T follicular helper cell (primary cell): ENCODE measurements at regions not wholly inside any gene's neighbourhood (a gene's known extent, or its start where the extent isn't known, plus 50 kb on each side); places are given as distances from the start of the nearest gene placed in this dataset.
"Not testable (repeated sequence)": the region's sequence is repeated elsewhere in the genome, so short reads cannot be mapped to it uniquely, and the experiment has no call there.

Experiments used
- DNase-seq: peaks from one replicate; pipeline ENCODE4 v3.0.0-alpha.2; 2020; ENCODE audit warnings: low read depth

DNA sequence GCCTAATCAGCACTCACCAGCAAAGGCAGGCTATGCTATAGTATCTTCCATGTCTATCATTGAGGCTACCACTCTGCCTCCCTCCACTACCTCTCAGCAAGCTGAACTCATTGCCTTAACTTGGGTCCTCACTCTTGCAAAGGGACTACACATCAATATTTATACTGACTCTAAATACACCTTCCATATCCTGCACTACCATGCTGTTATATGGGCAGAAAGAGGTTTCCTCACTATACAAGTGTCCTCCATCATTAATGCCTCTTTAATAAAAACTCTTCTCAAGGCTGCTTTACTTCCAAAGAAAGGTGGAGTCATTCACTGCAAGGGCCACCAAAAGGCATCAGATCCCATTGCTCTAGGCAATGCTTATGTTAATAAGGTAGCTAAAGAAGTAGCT is 669.3 kb upstream of the USP15 start:
- DNase-seq = not testable (repeated sequence)

DNA sequence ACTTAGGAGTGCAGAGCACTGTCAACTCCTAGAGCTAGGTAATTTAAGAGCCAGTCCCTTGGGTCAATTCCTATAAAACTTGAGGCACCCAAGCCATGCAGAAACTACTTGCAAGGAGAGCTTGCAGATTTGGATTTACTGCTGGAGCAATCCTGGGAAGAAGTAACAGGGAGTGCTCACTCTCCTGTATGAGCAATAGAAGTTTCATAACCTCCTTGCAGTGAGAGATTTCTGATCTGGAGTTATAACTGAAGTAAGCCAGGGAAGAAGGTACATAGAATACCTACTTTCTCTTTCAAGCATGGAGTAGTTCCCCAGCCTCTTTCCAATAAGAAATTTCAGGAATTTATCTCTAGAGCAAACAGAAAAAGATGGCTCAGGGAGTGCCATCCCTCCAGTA is 650.1 kb upstream of the USP15 start:
- DNase-seq = no peak

DNA sequence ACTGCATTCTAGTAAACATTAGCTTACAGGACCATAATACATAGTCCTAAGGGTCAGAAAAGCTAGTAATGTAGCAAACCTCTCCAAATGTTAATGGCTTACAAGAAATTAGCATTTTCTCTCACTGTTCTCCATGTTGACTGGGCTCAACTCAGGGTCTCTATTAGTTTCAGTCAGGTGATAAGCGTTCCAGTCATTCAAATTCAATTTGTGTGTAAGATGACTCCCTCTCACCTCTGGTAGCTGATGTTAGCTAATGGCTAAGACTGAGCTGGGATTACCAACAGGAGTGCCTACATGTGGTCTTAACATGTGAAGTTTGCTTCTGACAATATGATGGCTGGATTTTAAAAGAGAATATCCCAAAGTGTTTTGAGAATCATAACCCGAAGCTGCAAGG is 630.5 kb upstream of the USP15 start:
- DNase-seq = no peak

DNA sequence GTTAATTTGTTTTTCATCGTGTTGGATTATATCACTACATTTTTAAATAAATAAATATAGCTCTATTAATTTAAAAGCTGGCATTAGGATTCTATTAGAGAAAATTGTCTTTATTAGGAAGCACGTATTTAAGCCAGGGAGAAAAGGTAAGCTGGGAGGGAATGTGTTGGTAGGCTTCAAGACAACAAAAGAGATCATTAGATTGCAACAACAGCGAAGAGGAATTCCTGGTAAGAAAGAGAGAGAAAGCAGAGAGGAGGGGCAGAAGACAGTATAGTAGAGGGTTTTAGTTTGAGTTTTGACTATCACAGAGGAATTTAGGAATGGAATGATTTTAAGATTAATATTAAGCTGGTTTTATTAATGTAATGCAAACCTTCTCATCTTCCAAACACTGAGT is 613.6 kb upstream of the USP15 start:
- no peak for DNase-seq

DNA sequence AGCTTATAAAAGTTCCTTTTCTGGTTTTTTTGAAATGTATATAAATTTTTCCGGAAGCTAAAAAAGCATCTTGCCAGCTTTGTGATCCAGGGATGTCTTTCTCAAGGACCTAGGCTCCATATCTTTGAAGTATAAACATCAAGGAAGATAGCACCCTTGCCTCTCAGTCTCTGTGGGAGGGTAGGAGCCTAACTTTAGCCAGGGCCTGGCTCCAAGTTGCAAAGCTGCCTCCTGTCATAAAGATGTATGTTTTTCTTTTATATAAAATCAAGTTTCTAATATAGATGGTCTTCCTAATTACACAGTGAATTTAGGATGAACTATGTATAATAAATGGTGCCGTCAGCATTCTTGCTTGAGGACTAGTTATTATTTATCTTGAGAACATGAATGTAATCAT is 612.6 kb upstream of the USP15 start:
- no peak for DNase-seq

DNA sequence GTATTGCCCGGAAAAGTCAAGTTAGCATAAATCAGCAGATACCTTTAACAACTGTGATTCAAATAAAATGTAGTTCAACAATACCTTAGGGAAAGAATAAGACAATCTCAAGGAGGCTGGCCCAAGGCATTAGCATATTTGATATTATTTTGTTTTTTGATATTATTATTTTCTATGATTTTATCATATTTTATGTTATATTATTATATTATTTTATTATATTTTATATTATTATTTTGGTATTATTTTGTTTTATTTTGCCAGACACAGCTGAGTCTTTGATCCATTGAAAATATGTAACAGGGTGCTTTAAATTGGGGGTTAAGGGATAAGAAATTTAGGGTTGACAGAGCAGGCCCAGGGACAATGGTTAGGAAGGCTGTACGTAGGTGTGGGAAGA is 607.9 kb upstream of the USP15 start:
- DNase-seq = no peak

DNA sequence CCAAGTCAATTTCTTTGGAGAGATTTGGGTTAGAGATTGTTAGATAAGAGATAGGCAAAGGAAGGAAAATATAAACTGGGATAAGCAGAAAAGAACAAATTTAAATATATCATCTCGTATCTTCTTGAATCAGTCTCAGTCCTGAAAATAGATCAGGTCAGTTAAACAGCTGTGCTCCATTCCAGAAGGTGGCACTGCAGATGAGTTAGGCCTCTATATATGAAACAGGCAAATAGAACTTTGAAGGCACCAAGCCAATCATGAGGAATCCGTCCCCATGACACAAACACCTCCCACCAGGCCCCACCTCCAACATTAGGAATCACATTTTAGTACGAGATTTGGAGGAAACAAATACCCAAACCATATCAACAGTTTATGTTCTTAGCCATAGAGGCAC is 605.5 kb upstream of the USP15 start:
- DNase-seq = no peak

DNA sequence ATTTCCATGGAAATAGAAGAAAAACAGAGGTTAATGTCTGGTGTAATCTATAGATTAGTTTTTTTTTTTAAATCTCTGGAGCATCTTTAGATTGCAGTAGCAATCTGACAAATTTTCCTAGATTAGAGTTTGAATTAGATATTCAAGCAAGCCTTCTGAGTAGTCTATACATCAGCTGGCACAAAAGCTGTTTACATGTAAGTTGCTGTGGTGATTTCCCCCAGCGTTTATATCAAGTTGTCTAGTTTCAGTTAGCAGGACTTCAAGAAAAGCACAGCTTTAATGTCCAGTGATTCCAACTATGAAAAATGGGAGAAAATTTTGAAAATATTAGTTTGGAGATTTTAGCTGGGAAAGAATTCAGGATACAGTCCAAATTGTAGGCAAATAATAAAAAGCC is 605.0 kb upstream of the USP15 start:
- no peak for DNase-seq

DNA sequence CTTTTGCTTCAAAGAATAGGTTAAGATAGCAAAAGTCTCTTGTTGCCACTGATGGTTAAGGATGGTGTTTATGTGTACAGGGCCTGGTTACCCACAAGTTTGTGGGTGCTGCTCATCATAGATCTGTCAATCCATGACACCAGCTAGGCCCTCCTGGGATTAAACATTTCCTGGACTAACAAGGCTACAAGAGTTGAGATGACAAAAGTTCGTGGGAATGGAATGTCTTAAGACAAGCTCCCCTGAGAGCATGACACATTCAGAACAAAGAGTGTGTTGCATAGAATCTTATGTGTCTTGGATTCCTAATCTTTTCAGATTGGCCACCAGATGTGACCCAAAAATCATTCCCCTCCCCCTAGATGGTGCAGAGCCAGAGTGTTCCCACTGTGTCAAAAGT is 592.5 kb upstream of the USP15 start:
- DNase-seq = no peak

DNA sequence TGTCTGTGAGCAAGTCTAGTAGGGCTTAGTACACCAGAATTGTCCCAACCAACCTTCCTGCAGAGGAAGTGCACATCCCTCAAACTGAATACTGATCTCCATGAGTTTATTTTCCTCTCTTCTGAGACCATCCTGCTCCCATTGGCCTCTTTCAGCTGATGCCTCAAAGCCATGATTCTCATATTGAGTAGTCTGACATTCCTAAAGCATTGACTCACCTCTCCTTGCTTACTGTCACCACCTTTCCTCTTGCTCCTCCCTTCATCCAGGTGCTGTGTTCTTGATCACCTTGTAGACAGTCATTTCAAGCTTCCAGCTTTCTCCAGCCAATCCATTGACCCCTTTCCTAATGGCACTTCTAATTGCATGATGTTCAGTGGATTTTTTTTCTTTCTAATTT is 583.7 kb upstream of the USP15 start:
- DNase-seq = no peak

DNA sequence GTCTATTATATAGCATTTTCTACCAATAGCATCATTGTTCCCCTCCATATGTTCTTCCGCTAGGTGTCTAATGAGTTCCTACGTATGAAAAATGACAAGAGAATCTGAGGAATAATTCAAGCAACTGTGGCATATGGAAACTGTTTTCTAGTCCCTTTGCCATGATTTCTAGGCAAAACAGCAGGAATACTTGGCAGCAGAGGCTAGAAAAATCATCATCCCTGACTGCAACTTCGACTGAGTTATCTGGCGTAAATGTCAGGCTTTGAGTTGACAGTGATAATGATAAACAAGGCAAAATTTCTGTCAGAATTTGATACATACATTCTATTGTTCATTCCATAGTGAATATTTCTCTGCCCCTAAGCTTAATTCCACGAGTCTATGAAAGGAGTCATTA is 572.8 kb upstream of the USP15 start:
- no peak for DNase-seq

DNA sequence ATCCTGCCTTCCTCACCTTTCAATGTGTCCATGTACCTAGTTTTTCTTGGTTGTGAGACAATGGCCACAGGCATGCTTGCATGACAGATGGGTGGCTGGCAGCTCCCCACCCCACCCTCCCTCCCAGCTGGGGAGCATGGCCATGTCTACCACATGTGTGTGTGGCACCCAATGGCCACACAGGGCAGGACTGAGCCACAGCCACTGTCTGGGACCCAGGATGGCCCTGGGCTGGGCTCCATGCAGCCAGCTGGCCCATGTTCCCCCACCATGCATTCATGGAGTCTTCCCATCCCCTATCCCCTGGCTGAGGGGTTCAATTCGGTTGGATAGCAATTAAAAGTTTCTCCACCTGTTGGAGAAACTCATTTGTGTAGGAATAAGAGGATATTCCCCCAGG is 566.0 kb upstream of the USP15 start:
- no peak for DNase-seq

DNA sequence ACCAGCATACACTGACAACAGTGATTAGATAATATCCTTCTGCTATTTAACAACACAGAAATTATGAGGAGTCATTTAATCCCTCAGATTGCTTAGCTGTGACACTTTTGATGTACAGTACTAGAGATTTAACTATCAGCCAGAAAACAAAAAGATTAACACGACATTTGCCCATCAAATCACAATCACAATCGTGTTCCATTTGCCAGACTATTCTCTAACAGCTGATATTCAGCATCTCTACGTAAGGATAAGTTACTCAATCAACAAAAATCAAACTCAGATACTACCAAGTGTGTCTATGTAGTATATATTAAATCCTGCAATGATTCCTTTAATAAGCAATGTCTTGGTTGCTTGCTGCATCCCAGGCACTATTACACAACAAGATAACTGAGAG is 558.7 kb upstream of the USP15 start:
- no peak for DNase-seq

DNA sequence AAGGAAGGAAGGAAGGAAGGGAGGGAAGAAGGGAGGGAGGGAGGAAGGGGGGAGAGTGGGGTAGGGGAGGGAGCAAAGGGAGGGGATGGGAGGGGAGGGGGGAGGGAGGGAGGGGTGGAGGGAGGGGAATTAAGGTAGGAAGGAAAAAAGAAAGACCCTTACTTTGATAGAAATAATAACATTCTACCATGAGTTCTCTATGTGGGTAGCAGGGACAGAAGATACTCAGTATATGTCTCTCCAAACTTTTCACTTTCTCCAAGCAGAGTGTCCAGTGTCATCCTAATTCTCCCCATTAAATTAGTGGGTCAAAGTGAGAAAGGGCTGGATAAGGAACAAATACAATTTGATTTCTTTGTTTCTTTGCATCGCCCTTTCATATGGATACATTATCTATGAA is 553.4 kb upstream of the USP15 start:
- DNase-seq = no peak

DNA sequence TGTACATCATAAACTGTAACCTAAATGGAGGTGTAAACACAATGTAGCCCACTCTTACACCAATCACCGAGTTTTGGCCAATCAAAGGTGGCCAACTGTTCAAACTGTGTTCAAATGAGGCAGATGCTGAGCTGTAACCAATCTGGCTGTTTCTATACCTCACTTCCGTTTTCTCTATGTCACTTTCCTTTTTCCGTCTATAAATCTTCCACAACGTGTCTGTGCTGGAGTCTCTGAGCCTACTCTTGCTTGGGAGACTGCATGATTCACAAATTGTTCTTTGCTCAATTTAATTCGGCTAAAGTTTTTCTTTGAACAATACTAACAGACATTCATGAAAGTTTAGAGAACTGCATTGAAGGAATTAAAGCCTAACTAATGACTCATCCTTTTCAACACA is 547.1 kb upstream of the USP15 start:
- DNase-seq = no peak

DNA sequence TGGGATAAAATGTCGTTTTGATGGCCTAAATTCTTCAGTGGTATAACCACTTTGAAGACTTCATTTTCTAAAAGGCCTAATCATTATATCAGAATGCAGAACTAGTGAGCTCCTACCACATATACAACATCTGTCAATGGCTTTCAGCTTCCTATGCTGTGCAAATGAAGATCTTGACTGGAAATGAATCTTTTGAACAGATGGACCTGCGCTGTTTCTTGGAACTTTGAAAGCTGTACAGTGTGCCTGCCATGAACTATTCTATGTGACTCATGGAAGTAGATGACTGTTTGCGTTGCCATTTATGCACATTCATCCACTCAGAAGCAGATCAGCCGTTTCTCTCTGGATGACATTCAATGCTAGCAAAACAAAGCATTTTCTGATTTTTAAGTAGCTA is 542.2 kb upstream of the USP15 start:
- no peak for DNase-seq

DNA sequence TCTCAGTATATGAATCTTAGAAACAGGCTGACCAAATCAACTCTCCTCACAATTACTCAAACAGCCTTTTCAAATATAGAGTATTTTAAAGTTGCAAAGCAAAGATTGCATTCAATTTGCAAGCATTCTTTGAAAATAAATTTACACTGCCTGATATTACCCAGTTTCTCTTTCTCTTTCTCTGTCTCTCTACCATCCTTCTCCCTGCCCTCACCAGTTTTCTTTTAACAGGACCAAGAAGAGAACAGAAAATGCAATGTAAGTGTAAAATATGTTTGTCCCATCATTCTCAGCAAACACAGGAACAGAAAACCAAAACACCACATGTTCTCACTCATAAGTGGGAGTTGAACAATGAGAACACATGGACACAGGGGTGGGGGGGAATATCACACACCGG is 520.3 kb upstream of the USP15 start:
- DNase-seq = no peak

DNA sequence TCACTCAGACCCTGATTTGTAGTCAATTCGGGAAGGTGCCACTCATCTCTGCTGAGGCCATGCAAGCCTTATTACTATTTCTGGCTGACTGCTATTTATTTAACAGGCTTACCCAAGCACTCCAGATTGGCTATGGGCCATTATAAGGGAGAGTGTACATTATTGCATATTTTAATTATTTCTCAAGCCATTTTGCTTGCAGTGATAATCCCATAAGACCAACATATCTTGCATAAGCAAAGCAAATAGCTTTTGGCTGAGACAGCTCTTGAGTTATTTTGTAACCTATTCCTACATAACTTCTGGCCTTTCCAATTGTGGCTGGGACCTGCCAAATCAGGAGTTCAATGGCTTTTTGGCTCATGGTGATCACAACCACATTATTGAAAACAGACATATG is 509.6 kb upstream of the USP15 start:
- no peak for DNase-seq

DNA sequence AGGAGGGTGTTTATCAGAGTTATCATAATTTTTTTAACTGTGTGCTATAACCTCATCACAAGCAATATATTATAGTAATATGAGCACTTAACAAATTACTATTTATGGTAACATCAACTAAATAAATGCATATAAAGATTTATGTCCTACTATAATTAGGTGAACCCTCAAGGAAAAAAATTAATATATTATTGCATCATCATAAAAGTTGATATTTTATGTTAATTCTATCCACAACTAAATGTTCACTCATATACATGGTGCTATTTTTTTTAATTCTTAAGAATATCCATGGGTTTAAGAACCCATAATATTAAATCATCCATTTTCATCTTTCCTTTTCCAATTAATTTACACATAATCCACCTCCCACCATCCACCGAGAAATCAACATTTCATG is 506.0 kb upstream of the USP15 start:
- no peak for DNase-seq

DNA sequence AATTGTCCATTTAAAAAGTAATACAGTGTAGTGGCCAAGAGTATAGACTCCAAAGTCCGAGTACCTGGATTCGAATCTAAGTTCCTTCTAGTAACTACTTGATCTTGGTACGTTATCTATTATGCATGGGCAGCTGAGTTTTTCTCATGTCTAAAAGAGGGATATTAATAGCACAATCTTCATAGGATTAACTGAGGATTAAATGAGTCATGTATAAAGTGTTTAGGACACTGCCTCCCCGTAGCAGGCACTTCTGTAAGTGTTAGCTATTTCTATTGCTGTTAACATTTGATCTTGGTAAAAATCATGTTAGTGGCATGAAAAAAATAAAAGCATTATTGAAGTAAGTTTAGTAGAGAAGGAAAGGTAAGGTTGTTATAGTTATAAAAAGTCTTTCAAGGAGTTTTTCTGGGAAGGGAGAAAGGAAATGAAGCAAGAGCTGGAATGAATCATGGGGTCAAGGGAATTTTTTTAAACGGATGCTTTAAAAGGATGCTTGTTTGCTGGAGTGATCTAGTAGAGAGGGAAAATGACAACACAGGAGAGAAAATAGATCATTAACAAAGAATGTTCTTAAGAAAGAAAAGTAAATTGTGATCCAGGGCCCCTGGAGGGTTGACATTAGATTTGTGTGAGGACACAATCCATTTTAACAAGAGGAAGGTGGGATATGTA is 502.2 kb upstream of the USP15 start:
- DNase-seq = no peak

DNA sequence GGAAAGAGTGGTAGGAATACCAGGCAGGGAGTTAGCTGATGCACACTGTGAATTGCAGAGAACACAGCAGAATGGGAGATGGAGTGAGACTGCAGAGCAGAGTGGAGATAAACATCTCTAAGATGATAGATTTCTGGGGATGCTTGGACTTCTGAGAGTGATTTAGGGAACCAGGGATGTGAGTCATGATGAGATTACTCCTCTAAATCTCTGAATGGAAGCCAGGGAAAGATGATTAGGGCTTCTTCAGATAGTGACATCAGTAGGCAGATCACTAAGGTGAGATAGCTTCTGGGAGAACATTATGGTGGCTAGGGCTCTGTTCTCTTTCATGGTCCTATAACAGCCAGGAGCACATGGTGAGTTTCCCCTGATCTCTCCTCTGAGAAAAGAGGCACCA is 501.5 kb upstream of the USP15 start:
- DNase-seq = no peak

DNA sequence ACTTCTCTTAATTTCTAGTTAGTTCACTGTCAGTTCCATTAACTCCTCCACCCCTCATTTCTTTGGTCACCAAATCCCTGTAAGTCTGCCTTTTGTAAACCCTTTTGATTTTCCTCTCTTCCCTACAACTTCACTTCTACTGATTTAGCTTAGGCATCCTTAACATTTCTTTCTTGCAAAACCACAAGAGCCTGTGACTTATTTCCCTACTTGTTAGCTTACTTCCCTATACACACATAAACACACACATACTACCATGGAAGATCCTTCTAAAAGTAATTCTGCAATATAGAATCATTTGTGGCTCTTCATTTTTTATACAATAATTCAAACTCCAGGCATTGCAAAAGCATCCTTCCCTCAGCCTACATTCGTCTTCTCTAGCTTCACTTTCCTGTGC is 494.3 kb upstream of the USP15 start:
- DNase-seq = no peak

DNA sequence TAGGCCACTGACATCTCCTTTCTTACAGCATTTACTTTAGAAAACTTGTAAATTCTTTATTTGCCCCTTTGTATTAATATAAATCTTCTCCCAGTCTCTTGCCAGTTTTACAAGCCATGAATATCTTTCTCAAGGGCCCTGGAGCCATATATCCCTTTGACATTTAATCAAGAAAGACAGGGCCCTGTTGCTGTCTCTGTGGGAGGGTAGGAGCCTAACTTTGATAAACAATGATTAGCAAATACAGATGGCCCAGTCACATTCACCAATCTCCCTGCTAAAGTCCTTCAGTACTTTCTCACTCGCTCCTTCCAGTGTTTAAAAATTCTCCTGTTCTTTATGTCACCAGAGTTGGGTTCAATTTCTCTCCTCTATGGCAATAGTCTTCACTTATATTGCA is 479.8 kb upstream of the USP15 start:
- DNase-seq = no peak

DNA sequence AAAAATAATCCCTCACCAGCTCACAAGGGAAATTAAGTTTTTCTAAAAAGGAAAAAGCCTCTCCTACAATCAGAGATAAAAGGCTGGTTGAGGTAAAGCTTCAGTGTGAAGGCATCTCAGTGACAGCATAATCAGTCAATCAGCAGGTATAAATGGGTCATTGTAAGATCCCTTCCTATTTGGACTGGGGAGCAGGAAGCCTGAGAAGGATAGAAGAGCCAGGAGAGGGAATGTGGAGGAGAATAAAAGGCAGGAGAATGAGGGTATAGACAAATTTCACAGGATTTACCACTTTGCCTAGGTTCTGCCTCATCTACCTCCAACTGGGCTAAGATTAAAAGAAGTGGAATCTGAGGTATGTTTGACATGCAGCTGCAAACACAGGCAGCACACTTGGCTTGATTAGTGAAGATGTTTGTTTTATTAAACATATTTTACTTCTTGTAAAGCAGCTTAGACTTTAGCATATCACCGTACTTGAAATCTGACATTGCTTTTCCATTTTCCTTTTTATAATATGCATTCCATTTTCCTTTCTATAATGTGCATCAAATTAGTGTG is 479.1 kb upstream of the USP15 start:
- no peak for DNase-seq

DNA sequence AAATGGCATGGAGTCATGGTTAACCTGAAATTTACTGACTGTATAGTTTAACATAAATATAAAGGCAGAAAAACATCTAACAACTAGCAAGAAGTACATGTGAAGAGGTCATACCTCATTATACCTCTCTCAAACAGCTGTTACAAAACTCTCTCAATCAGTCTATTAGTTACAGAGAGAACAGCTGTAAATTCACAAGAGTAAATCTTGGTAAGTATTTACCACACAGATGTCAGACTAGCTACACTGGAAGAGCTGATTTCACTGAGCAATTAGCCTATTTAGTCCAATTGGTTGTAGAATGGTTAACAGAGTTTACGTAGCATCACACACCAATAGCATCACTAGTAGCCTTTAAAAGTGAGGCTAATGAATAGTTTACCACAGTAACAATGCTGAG is 463.4 kb upstream of the USP15 start:
- DNase-seq = no peak
